Astrocyte of the cerebellum (primary cell): ENCODE measurements at regions not wholly inside any gene's neighbourhood (a gene's known extent, or its start where the extent isn't known, plus 50 kb on each side); places are given as distances from the start of the nearest gene placed in this dataset.

ENCODE experiments used
- DNase-seq: peaks from one replicate; pipeline ENCODE4 v3.0.0-alpha.2; 2011; ENCODE audit warnings: low read depth
- H3K4me3 ChIP-seq: 2 replicates; pipeline ENCODE4 v1.5.1; 2011; ENCODE audit warnings: mild to moderate bottlenecking, low read depth, low read length, moderate library complexity
- in situ Hi-C: cut with HindIII; loops from 2 replicates; pipeline ENCODE4 v1.10.0; 2017; ENCODE audit warnings: low sequenced_read_pairs
- TF ChIP-seq, protein P1 (sequence below): IDR thresholded peaks from 2 replicates; pipeline ENCODE4 v1.5.1; 2012; ENCODE audit warnings: low read length, low read depth, moderate library complexity, mild to moderate bottlenecking; ENCODE audit errors: missing control alignments

DNA sequence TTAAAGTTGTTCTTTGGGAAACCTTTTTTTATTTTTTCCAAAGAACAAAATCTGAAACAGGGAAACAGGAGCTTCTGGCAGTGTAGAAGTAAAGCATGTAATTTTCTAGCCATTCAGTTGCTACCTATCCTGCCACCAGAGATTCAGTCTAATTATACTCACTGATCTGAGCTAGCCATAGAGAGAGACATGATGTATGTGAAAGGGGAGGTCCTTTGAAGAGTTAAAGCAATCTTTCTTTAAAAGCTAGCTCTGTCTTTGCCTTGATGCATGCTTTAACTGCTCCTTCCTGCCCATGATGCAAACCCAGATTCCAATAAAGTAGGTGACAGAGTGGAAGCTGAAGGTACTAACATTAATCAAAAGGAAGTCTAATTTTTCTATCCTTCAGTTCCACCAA, 114.1 kb upstream of the GRIK2 start:
- no peak for DNase-seq
- TF ChIP-seq, protein P1, sequence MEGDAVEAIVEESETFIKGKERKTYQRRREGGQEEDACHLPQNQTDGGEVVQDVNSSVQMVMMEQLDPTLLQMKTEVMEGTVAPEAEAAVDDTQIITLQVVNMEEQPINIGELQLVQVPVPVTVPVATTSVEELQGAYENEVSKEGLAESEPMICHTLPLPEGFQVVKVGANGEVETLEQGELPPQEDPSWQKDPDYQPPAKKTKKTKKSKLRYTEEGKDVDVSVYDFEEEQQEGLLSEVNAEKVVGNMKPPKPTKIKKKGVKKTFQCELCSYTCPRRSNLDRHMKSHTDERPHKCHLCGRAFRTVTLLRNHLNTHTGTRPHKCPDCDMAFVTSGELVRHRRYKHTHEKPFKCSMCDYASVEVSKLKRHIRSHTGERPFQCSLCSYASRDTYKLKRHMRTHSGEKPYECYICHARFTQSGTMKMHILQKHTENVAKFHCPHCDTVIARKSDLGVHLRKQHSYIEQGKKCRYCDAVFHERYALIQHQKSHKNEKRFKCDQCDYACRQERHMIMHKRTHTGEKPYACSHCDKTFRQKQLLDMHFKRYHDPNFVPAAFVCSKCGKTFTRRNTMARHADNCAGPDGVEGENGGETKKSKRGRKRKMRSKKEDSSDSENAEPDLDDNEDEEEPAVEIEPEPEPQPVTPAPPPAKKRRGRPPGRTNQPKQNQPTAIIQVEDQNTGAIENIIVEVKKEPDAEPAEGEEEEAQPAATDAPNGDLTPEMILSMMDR = no peak
- in situ Hi-C loops = no loop called here
- H3K4me3 ChIP-seq = no peak overlapping the region

DNA sequence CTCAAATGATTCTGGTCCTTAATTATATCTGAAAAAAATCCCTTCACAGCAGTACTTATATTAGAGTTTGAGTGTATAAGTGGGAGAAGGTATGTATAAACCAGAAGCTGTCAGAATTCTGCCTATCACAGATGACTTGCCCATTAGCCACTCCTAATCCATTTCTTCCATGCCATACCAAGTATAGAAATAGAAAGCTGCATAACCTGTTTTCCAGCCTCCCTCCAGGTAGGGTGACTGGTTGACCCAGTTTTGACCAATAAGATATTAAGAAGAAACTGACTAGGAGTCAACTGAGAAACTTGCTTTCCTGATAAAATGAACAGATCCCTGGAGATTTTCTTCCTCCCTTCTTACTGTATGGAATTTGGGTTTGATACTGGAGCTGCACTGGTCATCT, 112.2 kb upstream of the GRIK2 start:
- DNase-seq = no peak
- H3K4me3 ChIP-seq = no peak overlapping the region
- TF ChIP-seq, protein P1 = no peak
- in situ Hi-C loops = no loop called here

DNA sequence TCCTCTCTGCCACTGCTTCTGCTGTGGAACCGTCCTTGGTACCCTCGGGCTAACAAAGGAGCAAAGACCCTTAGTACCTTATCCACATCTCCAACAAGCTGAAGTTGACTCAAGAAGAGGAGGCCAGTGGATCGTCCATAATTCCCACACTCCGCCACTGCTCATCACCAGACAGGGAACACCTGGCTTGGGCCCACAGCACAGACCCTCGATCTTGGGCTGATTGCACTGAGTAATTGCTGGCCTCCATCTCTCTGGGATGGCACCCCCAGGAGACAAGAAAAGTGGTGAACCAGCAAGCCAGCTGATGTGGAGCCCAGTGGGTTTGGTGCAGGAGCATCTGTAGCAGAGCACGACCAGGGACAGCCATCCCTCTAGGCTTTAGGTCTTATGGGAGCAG, 109.4 kb upstream of the GRIK2 start:
- H3K4me3 ChIP-seq = no peak overlapping the region
- in situ Hi-C loops = no loop called here
- TF ChIP-seq, protein P1 = no peak
- no peak for DNase-seq

DNA sequence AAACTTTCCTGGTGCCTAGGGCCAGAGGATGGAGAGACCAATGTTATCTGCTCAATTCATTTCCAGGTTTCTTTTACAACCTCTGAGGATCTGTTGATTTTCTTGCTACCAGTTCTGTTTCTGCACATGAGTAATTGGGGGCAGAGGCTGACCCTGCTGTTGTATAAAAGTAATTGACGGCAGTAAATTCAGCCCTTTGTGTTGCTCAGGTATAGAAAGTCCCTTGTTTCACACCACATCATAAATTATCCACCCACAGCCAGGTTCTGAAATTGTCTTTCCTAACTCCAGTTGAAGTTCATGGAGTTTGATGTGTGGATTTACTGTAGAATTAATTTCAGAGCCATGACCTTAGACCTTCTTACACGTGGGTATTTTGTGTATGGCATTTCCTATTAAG, 107.4 kb upstream of the GRIK2 start:
- no peak for DNase-seq
- in situ Hi-C loops = no loop called here
- TF ChIP-seq, protein P1 = no peak
- H3K4me3 ChIP-seq = no peak overlapping the region

DNA sequence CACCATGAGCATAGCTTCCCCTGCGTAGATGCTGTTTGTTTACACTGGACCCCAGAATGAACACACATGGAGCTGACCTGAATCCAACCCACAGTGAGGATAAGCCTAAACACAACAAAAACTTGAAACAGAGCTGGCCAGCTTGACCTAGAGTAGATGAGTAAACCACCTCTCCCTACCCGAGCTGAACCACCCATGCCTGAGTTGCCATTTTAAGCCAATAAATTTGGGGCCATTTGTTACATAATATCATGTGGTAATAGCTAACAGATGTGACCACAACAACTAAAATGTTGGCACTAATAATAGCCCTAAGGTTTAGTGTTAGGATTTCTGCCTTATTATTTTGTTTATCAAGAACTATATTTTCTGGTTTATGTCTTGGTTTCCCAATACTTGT, 103.2 kb upstream of the GRIK2 start:
- in situ Hi-C loops = no loop called here
- TF ChIP-seq, protein P1 = no peak
- no peak overlapping the region for H3K4me3 ChIP-seq
- no peak for DNase-seq

DNA sequence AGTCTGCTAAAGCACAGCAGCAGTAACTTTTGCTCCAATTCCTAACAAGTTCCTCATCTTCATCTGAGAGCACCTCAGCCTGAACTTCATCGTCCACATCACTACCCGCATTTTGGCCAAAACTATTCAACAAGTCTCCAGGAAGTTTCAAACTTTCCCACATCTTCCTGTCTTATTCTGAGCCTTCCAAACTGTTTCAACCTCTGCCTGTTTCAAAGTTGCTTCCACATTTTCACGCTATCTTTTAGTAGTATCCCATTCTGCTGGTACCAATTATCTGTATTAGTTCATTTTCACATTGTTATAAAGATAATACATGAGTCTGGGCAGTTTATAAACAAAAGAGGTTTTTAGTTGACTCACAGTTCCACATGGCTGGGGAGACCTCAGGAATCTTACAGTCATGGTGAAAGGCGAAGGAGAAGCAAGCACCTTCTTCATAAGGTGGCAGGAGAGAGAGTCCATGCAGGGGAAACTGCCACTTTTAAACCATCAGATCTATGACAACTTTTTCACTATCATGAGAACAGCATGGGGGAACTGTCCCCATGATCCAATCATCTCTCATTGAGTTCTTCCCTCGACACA, 99.4 kb upstream of the GRIK2 start:
- in situ Hi-C loops = no loop called here
- no peak overlapping the region for H3K4me3 ChIP-seq
- DNase-seq = no peak
- TF ChIP-seq, protein P1 = no peak
